Skin of body (tissue), 1 donor: ENCODE measurements at regions not wholly inside any gene's neighbourhood (a gene's known extent, or its start where the extent isn't known, plus 50 kb on each side); places are given as distances from the start of the nearest gene placed in this dataset.
A peak's percentile ranks its signal among the peaks of the same experiment; 100 is the strongest.
"Not testable (repeated sequence)": the region's sequence is repeated elsewhere in the genome, so short reads cannot be mapped to it uniquely, and the experiment has no call there.

Experiments
- DNase-seq: peaks from one replicate; lab custom pipeline; 2025; lab: John Stamatoyannopoulos, UW

DNA sequence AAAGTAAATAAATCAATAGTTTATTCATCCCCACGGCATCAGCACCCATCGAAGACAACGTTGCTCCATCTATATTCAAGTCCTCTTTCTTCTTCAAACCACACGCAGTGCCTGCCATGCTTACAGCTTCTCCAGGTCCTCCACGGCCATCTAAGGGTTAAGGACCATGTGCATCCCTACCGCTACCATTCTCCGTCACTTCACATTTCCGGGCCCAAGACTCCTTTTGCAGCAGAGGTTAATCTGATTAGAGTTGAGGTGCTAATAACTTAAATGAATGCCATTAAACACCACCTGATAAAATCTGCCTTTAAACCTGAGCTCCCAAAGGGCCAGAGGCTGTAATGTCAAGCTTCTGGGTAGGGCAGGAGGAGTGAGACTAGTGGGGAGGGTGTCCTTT is 79.7 kb upstream of the CCND2 start:
- no peak for DNase-seq

- DNase-seq = no peak
Measured at GRCh38 chr12:4191642-4192041, 81.9 kb upstream of the CCND2 start.

DNA sequence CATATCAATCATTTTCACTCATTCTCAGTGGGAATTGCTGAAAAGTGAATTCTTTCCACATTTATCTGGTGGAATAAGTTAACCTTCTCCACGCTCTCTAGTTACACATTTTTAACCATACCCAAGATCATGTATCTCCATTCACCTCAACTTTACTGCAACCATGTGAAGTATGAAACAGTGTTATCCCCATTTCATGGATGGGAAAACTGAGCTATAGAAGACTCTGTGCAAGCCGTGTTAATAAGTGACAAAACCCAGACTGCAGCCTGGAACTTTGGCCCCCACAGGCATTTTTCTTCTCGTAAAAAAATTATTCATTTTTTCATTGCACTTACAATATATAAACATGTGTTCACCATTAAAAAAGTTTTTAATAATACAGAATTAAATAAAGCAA is 82.4 kb upstream of the CCND2 start:
- no peak for DNase-seq

- DNase-seq = peak; percentile 78
Measured at GRCh38 chr12:4190366-4191063, 83.0 kb upstream of the CCND2 start.

GRCh38 chr12:4189721-4190120 is 83.8 kb upstream of the CCND2 start:
- no peak for DNase-seq

GRCh38 chr12:4187916-4188315 is 85.6 kb upstream of the CCND2 start:
- DNase-seq = no peak

DNA sequence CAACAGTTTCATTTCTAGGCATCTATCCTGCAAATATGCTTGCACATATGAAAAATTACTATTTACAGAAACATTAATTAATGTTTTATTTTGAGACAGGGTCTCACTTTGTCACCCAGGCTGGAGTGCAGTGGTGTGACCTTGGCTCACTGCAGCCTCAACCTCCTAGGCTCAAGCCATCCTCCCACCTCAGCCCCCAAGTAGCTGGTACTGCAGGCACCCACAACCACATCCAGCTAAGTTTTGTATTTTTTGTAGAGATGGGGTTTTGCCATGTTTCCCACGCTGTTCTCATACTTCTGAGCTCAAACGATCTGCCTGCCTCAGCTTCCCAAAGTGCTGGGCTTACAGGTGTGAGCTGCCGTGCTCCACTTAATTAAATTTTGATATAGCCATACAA is 86.2 kb upstream of the CCND2 start:
- not testable (repeated sequence) for DNase-seq

GRCh38 chr12:4178424-4179170 is 95.0 kb upstream of the CCND2 start:
- no peak for DNase-seq

- DNase-seq = no peak
Measured at GRCh38 chr12:4177262-4177661, 96.3 kb upstream of the CCND2 start.

DNA sequence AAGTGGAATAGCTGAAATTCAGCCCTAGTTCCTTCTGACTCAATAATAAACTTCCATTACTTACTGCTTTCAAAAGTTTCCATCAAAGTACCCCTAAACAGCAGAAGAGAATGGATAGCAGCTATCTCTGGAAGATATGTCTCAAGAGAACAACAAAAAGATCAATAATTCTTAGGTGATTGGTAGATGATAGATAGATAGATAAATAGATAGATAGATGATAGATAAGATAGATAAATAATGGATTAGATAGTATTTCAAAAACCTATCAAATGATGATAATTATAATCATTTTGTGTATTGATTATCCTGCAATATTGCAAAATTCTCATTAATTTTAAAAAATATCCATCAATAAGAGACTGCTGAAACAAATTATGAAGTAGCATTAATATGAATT is 97.4 kb upstream of the CCND2 start:
- no peak for DNase-seq

DNA sequence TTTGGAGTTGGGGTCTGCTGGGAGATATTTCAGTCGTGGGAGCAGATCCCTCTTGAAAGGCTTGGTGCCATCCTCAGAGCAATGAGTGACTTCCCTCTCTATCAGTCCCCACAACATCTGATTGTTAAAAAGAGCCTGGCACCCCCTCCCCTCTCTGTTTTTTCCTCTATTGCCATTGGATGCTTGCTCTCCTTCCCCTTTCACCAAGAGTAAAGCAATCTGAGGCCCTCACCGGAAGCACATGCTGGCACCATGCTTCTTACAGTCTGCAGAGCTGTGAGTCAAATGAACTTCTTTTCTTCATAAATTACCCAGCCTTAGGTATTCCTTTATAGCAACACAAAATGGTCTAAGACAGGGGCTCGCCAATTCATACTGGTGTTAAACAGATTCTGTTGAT is 99.1 kb upstream of the CCND2 start:
- DNase-seq = no peak

GRCh38 chr12:4172999-4173398 is 100.6 kb upstream of the CCND2 start:
- no peak for DNase-seq

DNA sequence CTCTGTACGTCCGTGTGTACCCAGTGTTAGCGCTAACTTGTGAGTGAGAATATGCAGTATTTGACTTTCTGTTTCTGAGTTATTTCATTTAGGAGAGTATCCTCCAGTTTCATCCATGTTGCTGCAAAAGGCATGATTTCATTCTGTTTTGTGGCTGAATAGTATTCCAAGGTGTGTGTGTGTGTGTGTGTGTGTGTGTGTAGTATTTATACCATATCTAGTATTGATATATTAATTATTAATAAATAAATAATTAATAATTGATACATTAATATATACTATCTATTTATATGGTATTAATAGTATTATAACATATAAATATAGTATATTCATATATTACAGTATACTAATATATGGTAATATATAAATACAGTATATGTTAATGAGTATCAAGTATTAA is 101.8 kb upstream of the CCND2 start:
- no peak for DNase-seq

DNA sequence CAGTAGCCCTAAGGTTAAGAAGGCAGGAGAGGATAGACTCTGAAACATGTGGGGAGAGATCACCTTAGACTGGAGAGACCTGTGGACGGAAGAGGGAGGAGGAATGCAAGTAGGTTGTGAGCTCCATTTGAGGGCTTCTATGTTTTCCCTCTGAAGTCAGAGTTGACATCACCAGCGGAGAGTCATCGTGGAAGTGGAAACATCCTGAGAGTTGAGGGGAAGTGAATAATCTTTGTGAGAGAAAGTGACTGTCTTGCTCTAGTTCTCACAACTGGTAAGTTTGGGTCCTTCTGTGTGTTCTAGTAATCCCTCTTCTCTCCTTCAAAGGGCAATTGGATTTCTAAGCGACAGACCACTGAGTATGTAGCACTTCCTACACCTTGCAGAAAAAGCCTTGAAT is 103.6 kb upstream of the CCND2 start:
- DNase-seq = no peak

GRCh38 chr12:4169531-4169930 is 104.0 kb upstream of the CCND2 start:
- no peak for DNase-seq

- DNase-seq = no peak
Measured at GRCh38 chr12:4168036-4168435, 105.5 kb upstream of the CCND2 start.

GRCh38 chr12:4164559-4165558 is 108.7 kb upstream of the CCND2 start:
- peak; percentile 86 for DNase-seq

DNA sequence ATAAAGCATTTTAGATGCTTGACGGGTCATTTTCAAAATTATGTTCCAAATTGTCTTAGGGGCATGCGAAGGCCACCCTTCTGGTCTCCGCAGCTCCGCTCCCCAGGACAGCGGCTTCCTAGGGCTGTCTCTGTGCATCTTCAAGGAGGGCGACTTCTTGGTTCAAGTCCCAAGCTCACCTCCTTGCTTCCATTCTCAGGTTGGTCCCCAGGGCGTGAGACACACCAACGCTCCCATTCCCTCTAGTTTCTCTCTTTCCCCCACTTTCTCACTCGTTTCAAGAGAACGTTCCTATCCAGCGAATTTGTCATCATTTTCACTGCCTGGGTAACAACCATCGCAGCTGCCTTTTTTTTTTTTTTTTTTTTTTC is 109.4 kb upstream of the CCND2 start:
- DNase-seq = no peak

DNA sequence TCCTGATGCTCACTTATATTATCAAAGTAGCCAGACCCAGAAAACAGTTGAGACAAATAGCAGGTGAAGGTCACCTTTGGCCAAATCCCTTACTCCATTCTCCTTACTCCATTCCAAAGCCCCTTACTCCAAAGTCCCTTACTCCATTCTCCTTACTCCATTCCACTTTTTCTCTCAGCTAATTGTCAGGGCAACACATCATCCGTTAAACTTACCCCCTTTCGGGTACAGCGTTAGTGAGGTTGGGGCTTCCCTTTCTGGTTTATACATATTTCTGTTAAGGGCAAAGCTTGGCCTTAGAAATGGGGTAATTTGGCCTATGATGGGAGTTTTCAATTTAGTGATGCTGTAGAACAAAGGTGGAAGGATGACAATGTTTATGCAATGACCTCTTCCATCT is 111.8 kb upstream of the CCND2 start:
- DNase-seq = no peak

DNA sequence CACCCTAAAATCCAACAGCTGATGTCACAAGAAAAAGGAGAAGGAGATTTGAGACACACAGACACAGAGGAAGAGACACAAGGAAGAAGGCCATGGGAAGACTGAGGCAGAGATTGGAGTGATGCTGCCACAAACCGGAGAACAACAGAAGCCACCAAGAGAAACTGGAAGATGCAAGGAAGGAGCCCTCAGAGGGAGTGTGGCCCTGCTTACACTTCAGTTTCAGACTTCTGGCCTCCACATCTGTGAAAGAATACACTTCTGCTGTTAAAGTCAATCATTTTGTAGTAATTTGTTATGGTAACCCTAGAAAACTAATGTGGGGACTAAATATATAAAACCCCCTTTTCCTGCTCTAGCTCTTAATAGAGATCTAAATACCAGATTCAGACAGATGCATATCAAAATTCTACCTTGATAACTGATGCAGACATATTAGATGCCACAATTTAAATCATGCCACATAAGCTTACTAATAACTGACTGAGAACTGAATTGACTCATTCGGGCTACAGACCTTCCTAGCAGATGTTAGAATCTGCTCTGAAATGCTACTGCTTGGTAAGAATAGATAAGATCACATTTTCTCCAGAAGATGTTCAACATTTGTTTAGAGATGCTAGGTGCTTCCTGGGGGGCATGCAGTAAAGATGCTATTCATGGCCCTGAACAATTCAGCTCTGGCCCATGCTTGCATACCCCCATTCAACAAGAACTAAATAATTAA is 113.1 kb upstream of the CCND2 start:
- no peak for DNase-seq

DNA sequence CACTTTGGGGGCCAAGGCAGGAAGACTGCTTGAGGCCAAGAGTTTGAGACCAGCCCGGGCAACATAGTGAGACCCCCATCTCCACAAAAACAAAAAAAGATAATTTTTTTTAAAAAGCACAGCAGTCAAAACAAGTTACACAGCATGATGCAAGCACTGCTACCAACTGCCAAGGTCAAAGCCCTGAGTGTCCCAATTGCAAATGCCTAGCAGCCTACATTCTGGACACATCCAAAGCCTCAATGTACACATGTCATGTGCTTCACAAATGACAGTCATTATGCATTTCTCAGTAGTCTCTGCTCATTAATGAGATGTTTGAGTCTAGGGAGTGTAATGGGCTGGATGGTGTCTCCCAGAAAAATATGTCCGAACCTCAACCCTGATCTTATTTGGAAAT is 113.7 kb upstream of the CCND2 start:
- no peak for DNase-seq
